ENCODE measurements at regions not wholly inside any gene's neighbourhood (a gene's known extent, or its start where the extent isn't known, plus 50 kb on each side); places are given as distances from the start of the nearest gene placed in this dataset.

DNA sequence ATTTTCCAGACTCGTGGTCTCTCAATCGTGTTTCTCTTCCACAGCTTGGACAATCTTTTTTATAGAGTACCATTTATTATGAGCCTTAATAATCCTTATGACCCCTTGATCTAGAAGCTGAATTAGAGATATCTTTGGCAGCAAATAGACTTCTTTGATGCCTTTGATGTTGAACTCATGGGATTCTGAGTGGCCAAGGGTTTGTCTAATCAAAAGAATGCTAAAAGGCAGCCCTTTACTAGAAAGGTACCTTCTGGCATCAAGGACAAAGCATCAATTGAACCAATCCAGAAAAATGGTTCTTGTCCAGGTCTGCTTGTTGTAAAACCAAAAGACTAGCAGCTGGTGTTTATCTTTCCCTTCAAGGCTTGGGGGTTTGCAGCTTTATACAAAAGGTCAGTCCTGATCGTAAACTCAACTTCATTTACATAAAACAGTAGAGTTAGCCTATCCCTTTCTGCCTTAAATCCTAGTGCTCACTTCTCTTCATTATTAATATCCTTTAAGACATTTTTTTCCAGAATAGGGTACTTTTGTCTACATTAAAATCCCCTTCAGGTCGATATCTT, 411.3 kb downstream of the FAT4 start:
- DNase-seq (ENCODE audit: low read depth), result no peak
- H3K4me3 ChIP-seq (ENCODE audit: low read depth, low read length), result no peak overlapping the region

DNA sequence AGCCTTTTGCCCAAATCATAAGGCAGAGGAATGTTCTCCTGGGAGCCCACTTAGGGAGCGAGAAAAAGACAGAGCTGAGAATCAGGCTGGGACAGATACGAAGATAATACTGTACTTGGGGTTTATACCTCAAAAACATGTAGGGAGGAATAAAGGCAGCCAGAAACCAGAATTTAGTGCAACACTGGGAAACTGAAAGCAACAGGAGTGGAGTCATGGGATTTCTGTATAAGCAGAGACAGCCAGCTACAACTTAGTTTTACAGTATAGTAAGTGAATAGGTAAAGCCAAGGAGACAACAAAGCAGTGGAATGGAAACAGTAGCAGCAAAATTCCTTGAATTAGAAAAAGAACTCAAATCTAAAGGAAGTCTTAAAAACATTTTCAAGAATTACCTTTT, 413.2 kb downstream of the FAT4 start:
- DNase-seq (ENCODE audit: low read depth), result no peak

DNA sequence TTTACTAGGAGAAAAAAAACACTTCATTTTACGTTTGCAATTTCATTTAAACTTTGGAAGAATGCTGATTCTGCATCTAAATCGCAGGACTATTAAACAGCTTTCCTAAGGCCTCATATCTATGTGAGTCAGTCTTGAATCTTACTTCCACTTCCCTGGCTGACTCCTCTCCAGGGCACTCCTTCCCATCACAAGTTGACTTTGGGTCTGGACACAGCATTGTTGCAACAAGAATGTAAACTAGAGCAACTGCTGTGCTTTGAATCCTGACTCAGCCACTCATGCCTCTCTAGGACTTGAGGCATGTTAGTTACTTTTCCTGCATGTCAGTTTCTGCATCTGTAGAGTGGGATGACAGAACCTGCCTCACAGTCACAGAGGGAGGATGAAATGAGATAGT, 413.8 kb downstream of the FAT4 start:
- peak; percentile 92 for DNase-seq (ENCODE audit: low read depth)
- H3K4me3 ChIP-seq (ENCODE audit: low read depth, low read length), result no peak overlapping the region

More for the DNA sequence above, 413.2 kb downstream of the FAT4 start:
- no peak overlapping the region for H3K4me3 ChIP-seq (ENCODE audit: low read depth, low read length)

DNA sequence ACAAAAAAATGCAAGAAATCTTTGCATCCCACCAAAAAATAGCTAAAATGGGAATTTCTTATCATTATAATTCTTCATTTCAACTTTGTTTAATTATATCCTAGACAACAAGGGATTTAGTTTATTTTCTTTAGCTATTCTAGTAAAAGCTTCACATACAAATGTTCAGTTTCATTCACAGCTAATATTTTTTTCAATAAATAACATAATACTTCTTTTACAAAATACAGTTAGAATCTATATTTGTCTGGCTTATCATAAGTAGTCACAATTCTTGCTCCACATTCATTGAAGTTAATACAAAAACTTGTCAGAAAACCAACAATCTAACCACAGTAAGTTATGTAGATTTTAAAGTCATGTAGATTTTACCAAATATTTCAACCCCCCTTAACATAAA, 414.4 kb downstream of the FAT4 start:
- no peak for DNase-seq (ENCODE audit: low read depth)
- H3K4me3 ChIP-seq (ENCODE audit: low read depth, low read length), result no peak overlapping the region

DNA sequence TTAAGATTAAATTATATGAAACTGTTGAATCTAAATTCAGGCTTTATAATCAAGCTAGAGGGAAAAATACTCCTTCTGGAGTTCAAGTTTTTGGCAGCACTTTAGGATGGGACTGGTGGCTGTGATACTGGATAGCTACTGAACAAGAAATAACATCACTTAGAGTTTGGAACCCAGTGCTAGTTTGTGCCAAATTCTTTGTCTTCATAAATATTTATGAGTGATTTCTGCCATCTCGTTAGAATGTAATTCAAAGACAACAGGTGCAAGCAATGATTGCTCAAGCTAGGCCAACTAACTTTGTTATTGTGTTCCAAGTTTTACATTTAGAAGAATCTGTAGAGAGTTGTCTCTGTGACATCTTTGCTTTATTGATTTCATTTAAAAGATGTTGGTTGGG, 417.9 kb downstream of the FAT4 start:
- no peak overlapping the region for H3K4me3 ChIP-seq (ENCODE audit: low read depth, low read length)
- DNase-seq (ENCODE audit: low read depth), result no peak

DNA sequence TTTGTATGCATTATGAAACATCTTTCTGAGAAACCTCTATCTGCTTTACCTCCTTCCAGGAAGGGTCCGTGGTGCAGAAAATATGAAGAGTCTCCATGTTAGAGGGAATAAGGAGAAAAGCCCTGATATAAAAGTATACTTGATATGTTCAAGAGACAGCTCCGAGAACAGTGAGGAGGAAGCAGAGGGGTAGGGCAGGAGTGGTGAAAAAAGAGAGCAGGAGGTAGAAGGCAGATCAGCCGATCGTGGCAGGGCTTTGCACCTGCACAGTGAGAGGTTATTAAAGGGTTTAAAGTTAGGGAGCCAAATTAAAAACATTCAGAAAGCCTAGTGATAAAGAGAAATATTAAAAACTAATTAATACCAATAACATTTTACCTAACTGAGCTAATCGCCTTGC, 419.7 kb downstream of the FAT4 start:
- H3K4me3 ChIP-seq (ENCODE audit: low read depth, low read length), result no peak overlapping the region
- no peak for DNase-seq (ENCODE audit: low read depth)

DNA sequence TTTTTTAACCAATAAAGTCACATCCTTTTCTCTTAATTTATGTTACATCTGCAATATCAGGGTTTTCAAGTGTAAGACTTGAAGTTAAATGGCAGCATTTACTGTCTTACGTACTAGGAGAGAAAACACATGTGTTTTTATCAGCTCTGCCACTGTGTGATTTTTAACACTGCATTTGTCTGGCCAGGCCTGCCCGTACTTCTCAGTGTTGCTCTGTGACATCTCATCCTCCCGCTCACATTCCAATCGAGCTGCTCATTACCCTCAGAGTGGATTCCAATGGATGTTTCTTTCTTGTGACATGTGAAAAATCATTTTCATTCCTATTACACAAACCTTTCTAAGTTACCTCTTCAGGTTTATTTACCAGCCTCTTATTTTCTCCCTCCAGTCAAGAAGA, 420.3 kb downstream of the FAT4 start:
- peak; percentile 86 for DNase-seq (ENCODE audit: low read depth)
- H3K4me3 ChIP-seq (ENCODE audit: low read depth, low read length), result no peak overlapping the region

DNA sequence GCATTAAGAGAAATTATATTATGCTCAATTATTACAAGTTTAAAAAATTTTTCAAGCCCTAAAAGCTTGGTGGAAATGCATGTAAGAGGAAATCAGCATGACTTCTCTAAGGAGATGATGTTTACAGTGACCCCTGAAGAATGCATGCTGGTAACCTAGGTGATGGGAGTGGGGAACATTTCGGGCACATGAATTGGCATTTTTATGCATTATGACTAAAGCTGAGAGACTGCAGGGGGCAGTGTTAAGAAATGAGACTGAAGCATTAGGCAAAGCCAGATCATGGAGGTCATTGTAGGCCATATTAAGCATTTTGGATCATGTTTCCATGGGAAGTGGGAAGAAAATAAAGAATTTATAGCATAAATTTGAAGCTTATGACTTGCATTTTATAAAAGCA, 421.3 kb downstream of the FAT4 start:
- H3K4me3 ChIP-seq (ENCODE audit: low read depth, low read length), result no peak overlapping the region
- DNase-seq (ENCODE audit: low read depth), result peak; percentile 75

DNA sequence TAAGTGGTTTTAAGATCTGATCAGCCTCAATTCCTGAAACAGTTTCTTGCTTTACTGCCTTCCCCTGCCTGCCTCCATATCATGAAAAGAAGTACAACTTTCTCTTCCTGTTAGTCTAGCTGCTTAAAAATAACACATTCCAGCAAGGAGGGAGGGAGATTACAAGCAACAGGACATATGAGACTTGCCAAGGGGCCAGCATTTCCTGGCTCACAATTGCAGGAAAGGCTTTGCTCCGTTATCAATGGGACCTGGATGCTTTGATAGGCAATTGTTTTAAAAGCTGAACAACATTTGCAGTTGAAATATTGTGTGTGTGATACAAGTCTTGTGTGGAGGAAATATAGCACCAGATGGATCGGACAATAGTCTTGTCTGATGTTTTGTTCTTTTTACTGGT, 425.0 kb downstream of the FAT4 start:
- no peak for DNase-seq (ENCODE audit: low read depth)
- no peak overlapping the region for H3K4me3 ChIP-seq (ENCODE audit: low read depth, low read length)

DNA sequence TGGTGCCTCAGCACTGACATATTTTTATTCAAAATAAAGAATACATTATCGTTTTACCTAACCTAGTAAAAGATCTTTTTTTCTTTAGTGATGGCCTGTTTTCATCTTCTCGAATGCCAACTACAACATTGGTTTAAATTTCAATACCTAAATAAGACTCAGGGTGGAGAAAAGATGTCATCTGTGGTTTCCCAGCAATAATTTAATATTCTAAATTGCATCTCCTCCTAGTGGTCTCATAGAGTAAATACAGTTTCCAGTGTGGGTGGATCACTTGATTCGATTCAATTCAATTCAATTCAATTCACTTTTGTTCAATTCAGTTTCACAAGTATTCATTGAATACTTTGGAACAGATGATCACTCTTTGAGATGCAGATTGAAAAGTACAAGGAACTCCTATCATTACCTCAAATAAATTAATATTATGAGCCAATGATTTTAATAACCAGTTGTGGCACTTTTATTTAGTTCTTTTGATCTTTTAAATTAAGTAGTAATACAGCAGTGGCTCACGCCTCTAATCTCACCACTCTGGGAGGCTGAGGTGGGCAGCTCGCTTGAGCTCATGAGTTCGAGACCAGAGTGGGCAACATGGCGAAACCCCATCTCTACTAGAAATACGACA, 427.2 kb downstream of the FAT4 start:
- H3K4me3 ChIP-seq (ENCODE audit: low read depth, low read length), result no peak overlapping the region
- DNase-seq (ENCODE audit: low read depth), result no peak

DNA sequence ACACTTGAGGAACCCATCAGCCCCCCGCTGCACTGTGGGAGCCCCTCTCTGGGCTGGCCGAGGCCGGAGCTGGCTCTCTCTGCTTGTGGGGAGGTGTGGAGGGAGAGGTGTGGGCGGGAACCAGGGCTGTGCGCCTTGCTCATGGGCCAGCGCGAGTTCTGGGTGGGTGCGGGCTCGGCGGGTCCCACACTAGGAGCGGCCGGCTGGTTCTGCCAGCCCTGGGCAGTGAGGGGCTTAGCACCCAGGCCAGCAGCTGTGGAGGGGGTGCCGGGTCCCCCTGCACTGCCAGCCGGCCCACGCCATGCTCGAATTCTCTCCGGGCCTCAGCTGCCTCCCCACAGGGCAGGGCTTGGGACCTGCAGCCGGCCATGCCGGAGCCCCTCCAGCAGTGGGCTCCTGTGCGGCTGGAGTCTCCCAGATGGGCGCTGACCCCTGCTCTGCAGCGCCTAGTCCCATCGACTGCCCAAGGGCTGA, 430.2 kb downstream of the FAT4 start:
- no peak for DNase-seq (ENCODE audit: low read depth)
- no peak overlapping the region for H3K4me3 ChIP-seq (ENCODE audit: low read depth, low read length)

DNA sequence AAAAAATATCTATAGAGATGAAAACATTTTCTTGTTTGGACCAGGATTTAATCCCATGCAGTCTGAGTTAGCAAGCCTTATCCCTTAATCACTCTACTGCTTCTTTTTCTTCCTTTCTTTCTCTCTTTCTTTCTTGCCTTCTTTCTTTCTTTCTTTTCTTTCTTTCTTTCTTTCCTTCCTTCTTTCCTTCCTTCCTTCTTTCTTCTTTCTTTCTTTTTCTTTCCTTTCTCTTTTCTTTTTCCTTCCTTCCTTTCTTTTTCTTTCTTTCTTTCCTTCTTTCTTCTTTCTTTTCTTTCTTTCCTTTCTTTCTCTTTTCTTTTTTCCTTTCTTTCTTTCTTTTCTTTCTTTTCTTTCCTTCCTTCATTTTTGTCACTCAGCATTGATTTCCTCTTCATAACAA, 434.6 kb downstream of the FAT4 start:
- no peak for DNase-seq (ENCODE audit: low read depth)
- no peak overlapping the region for H3K4me3 ChIP-seq (ENCODE audit: low read depth, low read length)

DNA sequence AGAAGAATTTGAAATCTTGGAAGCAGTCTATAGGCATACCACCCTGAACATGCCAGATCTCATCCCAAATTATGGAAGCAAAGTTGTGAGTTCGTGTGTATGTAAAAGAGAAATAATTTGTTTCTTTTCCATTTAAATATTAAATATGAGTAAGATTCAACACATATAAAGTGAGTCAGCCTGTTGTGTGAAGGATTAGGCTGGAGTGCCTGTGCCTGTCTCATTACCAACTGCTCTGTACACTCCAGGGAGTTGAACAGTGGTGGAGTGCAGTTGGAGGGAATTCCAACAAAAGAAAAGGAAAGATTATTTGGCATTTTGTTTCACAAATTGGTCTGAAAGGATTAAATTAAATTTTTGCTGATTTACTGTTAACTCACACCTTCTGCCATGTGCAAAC, 435.6 kb downstream of the FAT4 start:
- no peak overlapping the region for H3K4me3 ChIP-seq (ENCODE audit: low read depth, low read length)
- no peak for DNase-seq (ENCODE audit: low read depth)

DNA sequence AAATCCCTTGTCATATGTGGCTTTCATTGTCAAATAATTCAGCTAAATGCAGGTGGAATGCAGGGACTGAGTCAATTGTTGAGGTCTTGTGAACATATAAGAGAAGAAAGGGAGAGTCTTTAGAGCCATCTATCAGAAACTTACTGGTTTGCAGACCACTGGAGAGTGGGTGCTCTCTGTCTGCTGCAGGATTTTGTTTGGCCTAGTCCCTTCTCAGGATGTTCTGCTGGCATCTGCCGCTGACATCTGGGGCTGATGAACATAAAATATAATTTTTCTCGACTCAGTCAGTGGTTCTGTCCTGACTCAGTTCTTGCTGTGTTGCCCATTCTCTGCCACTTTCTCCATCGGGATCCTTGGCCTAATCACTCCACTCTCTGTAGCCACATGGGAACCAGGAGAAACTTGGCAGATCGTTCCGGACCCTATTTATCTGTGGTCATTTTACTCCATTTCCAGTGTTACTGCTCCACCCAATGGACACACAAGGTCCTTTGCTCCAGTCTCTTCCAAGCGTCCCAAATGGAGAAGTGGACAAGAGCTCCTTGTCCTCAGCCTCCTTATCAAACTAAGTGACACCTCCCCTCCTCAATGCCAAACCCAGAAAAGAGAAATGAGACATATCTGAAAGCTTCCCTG, 436.2 kb downstream of the FAT4 start:
- peak; percentile 24 for DNase-seq (ENCODE audit: low read depth)
- H3K4me3 ChIP-seq (ENCODE audit: low read depth, low read length), result no peak overlapping the region

DNA sequence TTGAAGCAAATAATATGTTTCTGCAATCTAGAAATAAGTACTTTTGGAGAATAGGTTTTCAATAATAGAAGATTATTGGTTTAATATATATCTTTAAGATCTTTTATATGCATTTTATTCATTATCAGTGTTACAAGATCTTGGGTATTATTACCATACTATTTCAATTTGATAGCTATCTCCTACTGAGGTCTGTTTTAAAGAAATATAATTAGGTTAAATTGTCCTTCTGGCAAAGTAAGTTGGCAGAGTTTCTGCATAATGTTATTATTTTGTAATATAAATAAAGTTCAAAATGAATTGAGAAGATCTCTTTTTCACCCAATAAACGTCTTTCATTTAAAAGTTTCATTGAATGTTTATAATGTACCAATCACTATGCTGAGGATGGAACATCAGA, 443.7 kb downstream of the FAT4 start:
- DNase-seq (ENCODE audit: low read depth), result no peak
- no peak overlapping the region for H3K4me3 ChIP-seq (ENCODE audit: low read depth, low read length)

DNA sequence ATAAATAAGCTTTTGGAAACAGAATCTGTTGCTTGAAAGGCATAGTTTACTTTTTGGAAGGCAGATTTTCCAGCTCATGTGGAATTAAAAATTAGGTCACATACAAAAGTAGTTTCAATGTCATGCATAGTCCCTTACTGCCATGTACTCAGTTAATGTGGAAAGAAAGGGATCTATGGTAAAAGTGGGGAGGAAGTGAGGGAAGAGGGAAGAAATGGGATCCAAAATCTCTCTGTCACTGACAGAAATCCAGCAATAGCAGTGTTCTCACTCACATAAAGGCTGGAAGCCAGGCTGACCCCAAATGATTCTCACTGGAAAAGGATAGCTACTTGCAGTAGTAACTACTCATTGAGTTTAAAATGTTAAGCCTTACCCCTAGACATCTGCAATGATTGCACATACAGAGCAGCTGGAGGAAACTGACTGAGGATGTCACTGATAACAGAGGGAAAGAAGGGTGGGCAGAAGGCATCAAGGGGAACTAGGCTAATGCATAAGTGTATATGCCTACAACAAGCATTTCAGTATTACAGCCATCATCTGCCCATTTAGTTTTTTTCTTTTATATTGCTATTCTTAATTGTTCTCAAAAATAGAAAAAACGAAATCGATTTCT, 445.6 kb downstream of the FAT4 start:
- DNase-seq (ENCODE audit: low read depth), result no peak

DNA sequence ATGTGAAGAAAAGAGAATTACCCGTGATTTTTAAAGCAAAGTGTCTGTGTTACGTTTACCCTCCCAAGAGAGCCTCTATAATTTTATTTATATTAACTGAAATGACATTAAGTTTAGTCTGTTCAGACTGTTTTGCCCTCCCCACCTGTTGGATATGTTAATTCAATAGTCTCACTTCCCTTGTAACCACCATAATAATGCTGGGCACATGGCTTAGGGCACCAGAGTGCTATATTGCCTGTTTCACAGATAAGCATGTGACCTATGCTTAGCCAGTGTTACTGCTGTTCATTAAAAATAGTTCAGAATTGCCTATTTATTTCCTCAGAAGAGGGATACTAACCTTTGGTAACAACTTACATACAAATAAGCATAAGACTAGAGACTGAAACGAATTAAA, 446.2 kb downstream of the FAT4 start:
- DNase-seq (ENCODE audit: low read depth), result no peak
- no peak overlapping the region for H3K4me3 ChIP-seq (ENCODE audit: low read depth, low read length)

More for the DNA sequence above, 445.6 kb downstream of the FAT4 start:
- H3K4me3 ChIP-seq (ENCODE audit: low read depth, low read length), result no peak overlapping the region

DNA sequence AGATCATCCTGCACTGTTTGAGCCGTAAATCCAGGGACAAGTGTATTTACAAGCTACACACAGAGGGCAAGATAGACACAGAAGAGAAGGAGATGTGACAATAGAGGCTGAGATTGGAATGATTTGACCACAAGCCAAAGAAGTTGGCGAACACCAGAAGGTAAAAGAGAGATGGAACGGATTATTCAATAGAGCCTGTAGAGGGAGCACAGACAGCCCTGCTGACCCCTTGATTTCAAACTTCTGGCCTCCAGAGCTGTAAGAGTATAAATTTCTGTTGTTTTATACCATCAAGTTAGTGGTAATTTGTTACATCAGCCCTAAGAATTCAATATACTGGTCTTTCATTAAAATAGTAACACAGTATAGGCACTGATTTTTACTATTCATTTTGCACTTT, 447.8 kb downstream of the FAT4 start:
- no peak overlapping the region for H3K4me3 ChIP-seq (ENCODE audit: low read depth, low read length)
- no peak for DNase-seq (ENCODE audit: low read depth)

DNA sequence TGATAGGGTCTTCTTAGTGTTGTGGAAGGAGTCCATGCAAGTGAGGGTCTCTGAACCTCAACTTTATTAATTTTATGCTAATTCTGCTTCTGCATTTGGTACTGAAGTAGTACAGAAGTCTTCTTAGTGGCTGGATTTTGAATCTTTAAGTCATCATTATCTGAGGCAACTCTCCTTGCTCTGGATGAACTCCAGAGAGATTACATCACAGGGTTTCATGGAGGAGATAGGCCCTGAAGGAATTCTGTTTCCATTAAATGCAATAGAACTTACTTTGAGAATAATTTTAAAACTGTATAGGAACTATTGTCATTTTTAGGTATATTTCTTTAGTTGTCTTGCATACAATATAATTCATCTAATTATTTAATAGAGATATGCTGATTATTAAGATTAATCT, 451.2 kb downstream of the FAT4 start:
- no peak for DNase-seq (ENCODE audit: low read depth)
- no peak overlapping the region for H3K4me3 ChIP-seq (ENCODE audit: low read depth, low read length)

DNA sequence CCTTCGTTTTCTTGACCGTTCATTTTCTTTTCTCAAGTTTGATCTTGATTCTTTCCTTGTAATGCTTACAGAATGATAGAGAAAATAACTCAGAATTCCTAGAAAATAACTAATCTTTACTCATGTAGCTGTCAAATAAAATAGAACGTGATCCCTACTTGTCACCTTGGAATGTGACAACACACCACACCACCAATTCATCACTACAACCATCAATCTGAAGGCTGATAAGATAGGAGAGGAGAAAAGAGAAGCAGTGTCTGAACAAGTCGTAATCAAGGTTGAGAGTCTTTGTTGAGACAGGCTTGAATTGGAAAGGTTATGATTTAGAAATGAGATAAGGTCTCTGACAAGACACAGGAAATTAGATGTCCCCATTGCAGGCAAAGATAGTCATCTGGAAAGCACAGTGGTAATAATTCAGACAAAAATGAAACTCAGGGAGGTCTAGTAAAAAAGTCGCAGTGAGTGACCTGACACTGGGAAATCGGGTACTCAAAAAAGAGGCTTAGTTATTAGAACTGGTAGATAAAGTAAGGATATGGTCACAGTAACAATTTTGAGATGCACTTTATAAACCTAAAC, 456.2 kb downstream of the FAT4 start:
- H3K4me3 ChIP-seq (ENCODE audit: low read depth, low read length), result no peak overlapping the region
- DNase-seq (ENCODE audit: low read depth), result no peak
